Neural progenitor cell (in vitro differentiated cells): ENCODE measurements at regions not wholly inside any gene's neighbourhood (a gene's known extent, or its start where the extent isn't known, plus 50 kb on each side); places are given as distances from the start of the nearest gene placed in this dataset.

Experiments
- CTCF ChIP-seq: fragments of 200-600 bp; sonication (generic); IDR thresholded peaks from 2 replicates; pipeline ENCODE4 v1.5.1; 2017; ENCODE audit warnings: antibody characterized with exemption, mild to moderate bottlenecking
- EZH2phosphoT487 ChIP-seq: fragments of 200-600 bp; sonication (generic); IDR thresholded peaks from 2 replicates; pipeline ENCODE4 v1.6.1; 2017; ENCODE audit warnings: antibody characterized with exemption

- TF ChIP-seq CTCF (no peak), EZH2phosphoT487 (no peak)
These were observed 258.2 kb upstream of the CDH8 start for GRCh38 chr16:62294213-62294972.
